Dedifferentiated amniotic fluid mesenchymal stem cell (primary cell): ENCODE measurements at regions not wholly inside any gene's neighbourhood (a gene's known extent, or its start where the extent isn't known, plus 50 kb on each side); places are given as distances from the start of the nearest gene placed in this dataset.
A peak's percentile ranks its signal among the peaks of the same experiment; 100 is the strongest.

Source experiments
- DNase-seq: peaks from one replicate; pipeline ENCODE4 v3.0.0-alpha.2; 2016; ENCODE audit errors: extremely low spot score

DNA sequence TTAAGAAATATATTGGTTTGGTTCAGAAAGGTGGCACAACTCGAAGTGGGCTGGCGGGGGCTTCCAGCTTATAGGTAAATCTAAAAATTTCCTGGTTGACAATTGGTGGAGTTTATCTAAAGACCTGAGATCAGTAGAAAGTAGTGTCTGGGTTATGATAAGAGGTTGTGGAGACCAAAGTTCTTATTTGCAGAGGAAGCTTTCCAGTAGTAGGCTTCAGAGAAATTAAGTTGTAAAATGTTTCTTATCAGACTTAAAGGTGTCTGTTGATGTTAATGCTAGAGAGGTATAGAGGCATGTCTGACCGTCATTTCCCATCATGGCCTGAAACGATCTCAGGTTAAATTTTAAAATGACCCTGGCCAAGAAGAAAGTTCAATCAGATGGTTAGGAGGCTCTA, 565.2 kb upstream of the DPPA4 start:
- DNase-seq: no peak

DNA sequence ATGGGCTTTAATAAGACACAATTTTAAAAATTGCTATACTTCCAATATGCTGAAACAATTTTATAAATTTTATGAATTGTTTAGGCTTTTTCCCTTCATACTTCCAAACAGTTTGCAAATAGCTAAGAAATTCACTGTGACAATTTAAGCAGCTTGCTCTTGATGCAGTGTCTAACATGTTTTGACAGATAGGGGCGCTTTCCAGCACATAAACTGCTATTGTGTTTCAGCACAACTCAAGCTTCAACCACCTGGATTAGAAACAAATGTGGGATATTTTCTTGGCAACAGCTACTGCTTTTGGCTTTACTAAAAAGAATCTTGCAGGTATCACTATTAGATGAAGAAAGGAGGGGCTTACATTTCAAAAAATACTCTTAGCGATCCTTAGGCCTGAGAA, 565.8 kb upstream of the DPPA4 start:
- DNase-seq: no peak

DNA sequence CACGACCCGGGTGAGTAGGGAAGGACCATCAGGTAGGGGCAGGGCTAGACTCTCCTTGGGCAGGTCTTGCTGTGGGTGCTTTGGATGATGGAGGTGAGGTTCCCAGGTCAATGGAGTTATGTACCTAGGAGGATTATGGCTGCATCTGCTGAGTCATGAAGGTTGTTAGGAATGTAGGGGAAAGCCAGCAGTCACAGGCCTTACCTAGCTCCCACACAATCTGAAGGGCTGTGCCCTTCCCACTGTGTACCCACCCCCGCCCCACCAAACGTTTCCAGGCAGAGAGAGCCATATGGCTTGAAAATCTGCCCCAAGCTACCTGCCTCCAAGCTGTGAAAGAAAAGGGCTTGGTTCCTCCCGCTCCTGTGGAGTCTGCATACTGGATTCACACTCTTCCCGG, 573.4 kb upstream of the DPPA4 start:
- no peak for DNase-seq

GRCh38 chr3:109918740-109919139, 581.4 kb upstream of the DPPA4 start:
- no peak for DNase-seq

DNA sequence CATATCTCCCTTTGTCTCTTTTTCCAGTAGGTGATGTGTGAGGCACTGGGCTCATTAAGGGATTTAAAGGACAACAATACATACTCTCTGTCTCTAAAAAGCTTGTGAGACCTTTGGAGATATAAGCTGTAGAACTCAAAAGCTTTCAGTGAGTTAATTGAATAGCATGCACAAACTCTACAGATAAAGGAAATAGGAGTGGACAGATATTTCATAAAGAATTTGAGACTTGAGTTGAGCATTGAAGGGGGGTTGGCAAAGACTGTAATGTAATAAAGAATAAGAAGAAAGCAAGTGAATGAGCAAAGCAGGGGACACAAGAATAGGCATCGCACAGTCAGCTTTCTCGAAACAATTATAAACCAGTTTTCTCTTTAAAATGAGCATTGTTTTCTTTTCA, 583.4 kb upstream of the DPPA4 start:
- DNase-seq: no peak

GRCh38 chr3:109921509-109921908, 584.2 kb upstream of the DPPA4 start:
- no peak for DNase-seq

DNA sequence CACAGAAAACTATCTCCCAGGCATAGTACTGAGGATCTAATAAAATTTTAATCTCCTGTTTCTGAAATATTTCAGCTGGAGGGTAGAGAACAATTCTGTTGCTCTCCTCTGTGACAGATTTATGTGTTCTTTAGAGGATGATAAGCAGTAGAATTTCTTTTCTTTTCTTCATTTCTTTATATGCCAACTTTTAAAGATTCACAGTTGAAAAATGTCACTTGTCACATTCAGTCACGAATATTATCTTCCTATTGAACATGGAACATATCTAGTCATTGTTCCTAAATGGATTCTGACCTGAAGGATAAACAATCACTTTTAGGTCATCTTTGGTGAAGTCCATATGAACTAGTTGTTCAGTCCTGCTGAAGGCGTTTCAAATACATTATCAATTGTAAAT, 585.5 kb upstream of the DPPA4 start:
- no peak for DNase-seq

GRCh38 chr3:109923431-109923830, 586.1 kb upstream of the DPPA4 start:
- no peak for DNase-seq

- DNase-seq: no peak
These were observed 586.9 kb upstream of the DPPA4 start for GRCh38 chr3:109924196-109924595.

GRCh38 chr3:109926376-109926775, 589.0 kb upstream of the DPPA4 start:
- no peak for DNase-seq

DNA sequence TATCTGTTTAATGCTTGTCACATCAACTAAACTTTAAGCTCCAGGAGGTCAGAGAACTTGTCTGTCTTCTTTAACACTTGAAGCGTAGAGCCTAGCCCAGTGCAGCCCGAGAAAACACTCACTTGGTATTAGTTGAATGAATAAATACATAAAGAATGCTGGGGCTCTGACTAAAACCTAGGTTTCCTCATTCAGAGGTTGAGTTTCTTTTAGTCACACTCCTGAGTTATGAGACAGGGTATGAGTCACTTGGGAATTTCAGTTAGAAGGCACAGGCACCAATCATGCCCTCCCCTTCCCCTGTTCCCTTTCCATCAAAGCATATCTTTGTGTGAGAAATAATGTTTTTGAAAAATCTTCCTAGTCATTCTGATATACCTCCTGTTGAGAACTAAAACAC, 589.8 kb upstream of the DPPA4 start:
- peak; percentile 94 for DNase-seq

- no peak for DNase-seq
These were observed 590.4 kb upstream of the DPPA4 start for GRCh38 chr3:109927726-109928125.

DNA sequence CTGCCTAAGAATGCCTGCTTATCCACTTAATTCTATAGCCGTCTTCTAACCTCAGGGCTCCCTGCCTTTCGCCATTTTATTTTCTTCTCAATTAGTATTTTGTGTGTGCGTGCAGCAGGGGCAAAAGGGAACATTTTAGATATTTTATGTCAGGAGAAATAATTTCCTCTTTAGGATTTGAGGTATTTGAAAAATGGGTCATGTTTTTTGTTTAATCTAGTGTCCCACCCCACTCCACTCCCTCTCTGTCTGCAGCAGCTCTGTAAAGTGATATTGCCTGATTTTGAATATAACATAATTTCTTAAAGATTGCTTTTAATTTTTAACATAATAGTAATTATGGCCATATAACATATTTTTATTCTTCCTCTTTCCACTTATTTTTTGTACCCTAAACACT, 593.2 kb upstream of the DPPA4 start:
- DNase-seq: no peak

DNA sequence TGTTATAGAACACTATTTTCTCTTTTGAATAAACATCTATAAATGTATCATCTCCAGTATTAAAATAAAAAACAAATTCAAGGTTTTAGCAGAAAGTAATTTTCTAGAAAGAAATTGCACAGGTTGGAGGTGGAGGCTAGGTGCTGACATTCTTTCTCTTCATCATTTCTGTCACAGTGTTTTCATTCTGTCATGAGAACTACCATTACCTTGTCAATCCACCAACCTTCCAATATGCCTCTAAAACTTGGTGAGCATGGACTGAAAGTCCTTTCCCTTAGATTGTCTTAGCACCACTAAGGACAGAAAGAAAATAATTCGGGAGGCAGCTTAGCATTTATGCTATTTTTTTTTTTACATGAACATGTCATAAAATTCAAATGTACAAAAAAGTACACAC, 596.2 kb upstream of the DPPA4 start:
- no peak for DNase-seq

GRCh38 chr3:109939817-109940216, 602.5 kb upstream of the DPPA4 start:
- no peak for DNase-seq

GRCh38 chr3:109943181-109943580, 605.8 kb upstream of the DPPA4 start:
- DNase-seq: peak; percentile 34

- no peak for DNase-seq
These were observed 607.5 kb upstream of the DPPA4 start for GRCh38 chr3:109944836-109945235.

DNA sequence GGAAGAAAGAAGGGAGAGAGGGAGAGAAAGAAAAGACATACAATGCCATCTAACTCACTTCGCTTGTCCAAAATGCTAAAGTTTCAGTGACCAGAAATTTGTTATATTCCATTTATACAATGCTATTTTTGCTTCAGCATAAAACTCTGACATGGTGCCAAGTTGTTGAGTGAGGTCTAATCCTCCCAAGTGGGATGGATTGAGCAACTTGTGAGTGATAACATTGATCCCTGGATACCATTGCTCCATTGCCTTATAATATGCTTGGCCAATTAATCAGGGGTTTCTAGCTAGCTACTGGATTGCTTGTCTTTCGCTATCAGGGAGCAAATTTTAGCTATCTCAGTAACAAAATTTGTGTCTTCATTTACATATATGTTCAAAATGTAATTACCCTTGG, 615.6 kb upstream of the DPPA4 start:
- no peak for DNase-seq

DNA sequence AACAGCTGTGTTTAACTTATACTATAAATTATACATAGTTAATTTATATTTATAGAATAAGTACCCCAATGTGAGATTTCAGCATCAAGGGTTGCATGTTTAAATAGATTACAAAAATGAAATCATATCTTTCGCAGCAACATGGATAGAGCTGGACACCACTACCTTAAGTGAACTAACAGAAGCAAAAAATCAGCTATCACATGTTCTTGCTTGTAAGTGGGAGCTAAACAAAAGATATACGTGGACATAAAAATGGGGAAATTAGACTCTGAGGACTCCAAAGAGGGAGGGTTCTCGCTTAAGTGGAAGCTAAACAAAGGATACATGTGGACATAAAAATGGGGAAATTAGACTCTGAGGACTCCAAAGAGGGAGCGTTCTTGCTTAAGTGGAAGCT, 626.5 kb upstream of the DPPA4 start:
- DNase-seq: no peak

GRCh38 chr3:109973733-109974132, 636.4 kb upstream of the DPPA4 start:
- DNase-seq: no peak

- DNase-seq: no peak
These were observed 640.6 kb upstream of the DPPA4 start for GRCh38 chr3:109977897-109978296.

- no peak for DNase-seq
These were observed 644.9 kb upstream of the DPPA4 start for GRCh38 chr3:109982201-109982600.

DNA sequence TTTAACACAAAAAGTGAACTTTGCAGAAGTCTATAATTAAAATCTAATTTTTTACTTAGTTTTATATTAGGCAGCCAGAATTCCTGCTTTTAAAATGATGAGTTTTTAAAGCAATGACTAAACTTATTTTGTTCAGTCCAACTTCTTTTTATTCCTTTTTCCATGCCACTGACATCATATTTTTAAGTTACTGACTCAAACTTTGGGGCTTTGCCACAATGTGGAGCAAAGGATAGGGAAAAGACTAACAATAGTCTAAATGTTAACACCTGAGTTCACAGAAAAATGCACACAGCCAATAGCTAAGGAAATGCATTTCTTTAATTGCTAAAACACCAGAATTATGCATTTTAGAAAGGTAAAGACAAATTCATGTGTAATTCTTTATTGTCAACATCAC, 647.6 kb upstream of the DPPA4 start:
- no peak for DNase-seq

- DNase-seq: no peak
These were observed 648.7 kb upstream of the DPPA4 start for GRCh38 chr3:109985943-109986555.

DNA sequence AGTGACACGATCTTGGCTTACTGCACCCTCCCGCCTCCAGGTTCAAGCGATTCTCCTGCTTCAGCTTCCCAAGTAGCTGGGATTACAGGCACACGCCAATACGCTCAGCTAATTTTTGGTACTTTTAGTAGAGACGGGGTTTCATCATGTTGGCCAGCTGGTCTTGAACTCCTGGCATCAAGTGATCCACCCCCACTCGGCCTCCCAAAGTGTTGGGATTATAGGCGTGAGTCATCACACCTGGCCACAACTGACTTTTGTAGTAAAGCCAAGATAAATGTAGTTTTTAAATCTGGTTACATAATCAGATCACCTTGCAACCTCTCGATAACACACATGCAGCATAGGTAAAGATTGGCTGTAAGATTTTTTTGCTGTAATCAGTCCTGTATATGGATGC, 657.5 kb upstream of the DPPA4 start:
- DNase-seq: no peak
